H9 (cell line): ENCODE measurements at regions not wholly inside any gene's neighbourhood (a gene's known extent, or its start where the extent isn't known, plus 50 kb on each side); places are given as distances from the start of the nearest gene placed in this dataset.
A peak's percentile ranks its signal among the peaks of the same experiment; 100 is the strongest.

ENCODE experiments used
- DNase-seq: peaks from one replicate; pipeline ENCODE4 v3.0.0-alpha.2; 2017
- H2AFZ ChIP-seq: one replicate; pipeline ENCODE4 v1.6.1; 2013; ENCODE audit warnings: mild to moderate bottlenecking, low read length, control low read depth, moderate library complexity
- H2AK5ac ChIP-seq: 2 replicates; pipeline ENCODE4 v1.6.1; 2013; ENCODE audit warnings: low read length, control low read depth, mixed read lengths; ENCODE audit not compliant: insufficient read length
- H2BK120ac ChIP-seq: one replicate; pipeline ENCODE4 v1.6.1; 2013; ENCODE audit warnings: low read depth, mild to moderate bottlenecking, low read length, control low read depth, inconsistent platforms; ENCODE audit not compliant: poor library complexity, severe bottlenecking
- H2BK12ac ChIP-seq: 2 replicates; pipeline ENCODE4 v1.6.1; 2013; ENCODE audit warnings: low read length, control low read depth, mixed read lengths, low read depth; ENCODE audit not compliant: insufficient read length
- H2BK15ac ChIP-seq: 2 replicates; pipeline ENCODE4 v1.6.1; 2013; ENCODE audit warnings: low read depth, low read length, control low read depth
- H2BK20ac ChIP-seq: one replicate; pipeline ENCODE4 v1.6.1; 2013; ENCODE audit warnings: low read depth, mild to moderate bottlenecking, low read length, control low read depth, inconsistent platforms; ENCODE audit not compliant: poor library complexity, severe bottlenecking
- H2BK5ac ChIP-seq: 2 replicates; pipeline ENCODE4 v1.6.1; 2013; ENCODE audit warnings: low read length, control low read depth, mixed read lengths; ENCODE audit not compliant: insufficient read length
- H3K14ac ChIP-seq: 2 replicates; pipeline ENCODE4 v1.6.1; 2013; ENCODE audit warnings: low read length, control low read depth; ENCODE audit not compliant: insufficient read depth
- H3K18ac ChIP-seq: 2 replicates; pipeline ENCODE4 v1.6.1; 2013; ENCODE audit warnings: low read depth, mild to moderate bottlenecking, mixed read lengths, low read length, control low read depth; ENCODE audit not compliant: insufficient read length
- H3K23ac ChIP-seq: 2 replicates; pipeline ENCODE4 v1.6.1; 2013; ENCODE audit warnings: low read length, control low read depth, mixed read lengths, low read depth; ENCODE audit not compliant: insufficient read length
- H3K23me2 ChIP-seq: 2 replicates; pipeline ENCODE4 v1.6.1; 2013; ENCODE audit warnings: low read depth, mild to moderate bottlenecking, mixed read lengths, low read length, control low read depth; ENCODE audit not compliant: insufficient read length, poor library complexity, severe bottlenecking
- H3K27ac ChIP-seq: 2 replicates; pipeline ENCODE4 v1.5.1; 2013; ENCODE audit warnings: low read length, control low read depth, mixed read lengths, low read depth; ENCODE audit not compliant: insufficient read length
- H3K27me3 ChIP-seq: 2 replicates; pipeline ENCODE4 v1.6.1; 2013; ENCODE audit warnings: low read length, control low read depth, inconsistent platforms; ENCODE audit not compliant: insufficient read depth
- H3K4ac ChIP-seq: 2 replicates; pipeline ENCODE4 v1.6.1; 2013; ENCODE audit warnings: low read depth, mild to moderate bottlenecking, control low read depth, inconsistent platforms, low read length, moderate library complexity
- H3K4me1 ChIP-seq: 2 replicates; pipeline ENCODE4 v1.6.1; 2013; ENCODE audit warnings: low read length, control low read depth, inconsistent platforms; ENCODE audit not compliant: insufficient read depth
- H3K4me2 ChIP-seq: 2 replicates; pipeline ENCODE4 v1.6.1; 2013; ENCODE audit warnings: low read length, control low read depth, mixed read lengths; ENCODE audit not compliant: insufficient read length, insufficient read depth
- H3K56ac ChIP-seq: 2 replicates; pipeline ENCODE4 v1.6.1; 2013; ENCODE audit warnings: low read depth, mild to moderate bottlenecking, mixed read lengths, low read length, control low read depth; ENCODE audit not compliant: insufficient read length
- H3K79me1 ChIP-seq: 2 replicates; pipeline ENCODE4 v1.6.1; 2013; ENCODE audit warnings: low read depth, mild to moderate bottlenecking, moderate library complexity, low read length, control low read depth, inconsistent platforms; ENCODE audit not compliant: insufficient read depth, poor library complexity, severe bottlenecking
- H3K79me2 ChIP-seq: 2 replicates; pipeline ENCODE4 v1.6.1; 2013; ENCODE audit warnings: low read length, control low read depth, inconsistent platforms; ENCODE audit not compliant: insufficient read depth
- H3K9ac ChIP-seq: 2 replicates; pipeline ENCODE4 v1.6.1; 2013; ENCODE audit warnings: low read length, control low read depth, mixed read lengths; ENCODE audit not compliant: insufficient read length; ENCODE audit errors: extremely low read depth
- H3K9me3 ChIP-seq: one replicate; pipeline ENCODE4 v1.6.1; 2013; ENCODE audit warnings: low read depth, low read length, inconsistent platforms; ENCODE audit not compliant: control insufficient read depth
- H3T11ph ChIP-seq: one replicate; pipeline ENCODE4 v1.6.1; 2013; ENCODE audit warnings: mild to moderate bottlenecking, low read length, control low read depth, inconsistent platforms
- H4K20me1 ChIP-seq: one replicate; pipeline ENCODE4 v1.6.1; 2013; ENCODE audit not compliant: control insufficient read depth, insufficient read length, insufficient read depth
- H4K5ac ChIP-seq: 2 replicates; pipeline ENCODE4 v1.6.1; 2013; ENCODE audit warnings: low read depth, mild to moderate bottlenecking, mixed read lengths, low read length, control low read depth; ENCODE audit not compliant: insufficient read length
- H4K8ac ChIP-seq: replicated peaks from 2 replicates; pipeline ENCODE4 v1.6.1; 2013; ENCODE audit warnings: low read length, control low read depth, mixed read lengths, low read depth; ENCODE audit not compliant: insufficient read length
- H4K91ac ChIP-seq: 2 replicates; pipeline ENCODE4 v1.6.1; 2013; ENCODE audit warnings: low read depth, mild to moderate bottlenecking, moderate library complexity, mixed read lengths, low read length, control low read depth; ENCODE audit not compliant: insufficient read length
- H3K27ac Mint-ChIP-seq, 3 experiments: 2 replicates in 2 of 3; 3 replicates in 1 of 3; pipeline ENCODE4 v1.8.0; 2020 to 2021; ENCODE audit warnings: mixed read lengths in 3 of 3, mild to moderate bottlenecking in 1 of 3, moderate library complexity in 1 of 3
- H3K27me3 Mint-ChIP-seq: 2 replicates; pipeline ENCODE4 v1.8.0; 2021; ENCODE audit warnings: low read depth, mild to moderate bottlenecking, moderate library complexity, mixed read lengths
- H3K36me3 Mint-ChIP-seq, 3 experiments: 2 replicates in 2 of 3; 3 replicates in 1 of 3; pipeline ENCODE4 v1.8.0; 2020 to 2021; ENCODE audit warnings: low read depth in 3 of 3, mixed read lengths in 3 of 3; ENCODE audit not compliant: insufficient read depth in 1 of 3
- H3K4me1 Mint-ChIP-seq, 2 experiments: 2 replicates each; pipeline ENCODE4 v1.8.0; 2020; ENCODE audit warnings: mixed read lengths in 2 of 2
- H3K4me3 Mint-ChIP-seq, 2 experiments: 2 replicates in 1 of 2; 3 replicates in 1 of 2; pipeline ENCODE4 v1.8.0; 2020 to 2021; ENCODE audit warnings: mild to moderate bottlenecking in 2 of 2, mixed read lengths in 2 of 2, moderate library complexity in 1 of 2
- H3K9me3 Mint-ChIP-seq, 2 experiments: 2 replicates in 1 of 2; 3 replicates in 1 of 2; pipeline ENCODE4 v1.8.0; 2020; ENCODE audit warnings: mild to moderate bottlenecking in 2 of 2, mixed read lengths in 2 of 2, moderate library complexity in 1 of 2
- CTCF ChIP-seq: fragments of 200-600 bp; sonication (generic); conservative IDR thresholded peaks from 3 replicates; pipeline ENCODE4 v1.8.0; 2021; ENCODE audit warnings: antibody characterized with exemption, mild to moderate bottlenecking
- WGBS: extraction: QIAGEN DNeasy Blood & Tissue Kit; methylation state at CpG from one replicate; pipeline ENCODE4 v1.1.7; 2013; ENCODE audit warnings: missing lambda C conversion rate, low lambda C conversion rate, mixed read lengths; ENCODE audit not compliant: insufficient read length; ENCODE audit errors: extremely low coverage; 5-methylcytosine and 5-hydroxymethylcytosine counted together

DNA sequence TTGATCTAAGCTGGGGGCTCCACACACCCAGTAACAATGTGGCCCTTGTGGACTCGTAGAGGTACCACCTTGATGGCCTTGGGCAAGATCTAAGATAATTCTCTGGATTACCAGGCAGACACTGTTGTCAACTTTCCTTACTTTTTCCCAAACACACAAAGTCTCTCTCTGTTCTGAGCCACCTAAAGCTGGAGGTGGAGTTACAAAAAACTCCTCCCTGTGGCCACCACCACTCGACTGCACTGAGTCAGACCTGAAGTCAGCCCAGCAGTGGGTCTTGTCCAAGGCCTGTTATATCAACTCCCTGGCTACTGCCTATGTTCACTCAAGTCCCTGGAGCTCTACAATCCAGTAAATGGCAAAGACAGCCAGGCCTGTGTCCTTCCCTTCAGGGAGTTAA is 70.1 kb upstream of the TECRL start:
- no peak overlapping the region for H2BK20ac ChIP-seq
- H3K79me2 ChIP-seq, result no peaks in the 10 kb centered on the region
- peaks cover 0 to 3% of the 10 kb centered on the region in 2 experiments; a peak in 1 of 5 replicates for H3K9me3 Mint-ChIP-seq
- no peaks in the 10 kb centered on the region for H3K79me1 ChIP-seq
- no peaks in the 10 kb centered on the region for H4K20me1 ChIP-seq
- H3K36me3 Mint-ChIP-seq, result no peaks in the 10 kb centered on the region; a peak in 1 of 7 replicates
- H2AK5ac ChIP-seq, result no peak overlapping the region
- H3T11ph ChIP-seq, result no peak overlapping the region
- no peak overlapping the region for H3K4ac ChIP-seq
- no peak overlapping the region for H2AFZ ChIP-seq
- no peaks in the 10 kb centered on the region for H3K4me1 Mint-ChIP-seq
- H3K23ac ChIP-seq, result no peak overlapping the region
- no CpG with 5 or more reads among the region's 2 CpGs for WGBS
- H2BK12ac ChIP-seq, result no peak overlapping the region
- no peak overlapping the region for H3K18ac ChIP-seq
- no peak overlapping the region for H3K14ac ChIP-seq
- H2BK120ac ChIP-seq, result no peak overlapping the region
- no peak overlapping the region for H4K8ac ChIP-seq
- H2BK15ac ChIP-seq, result no peak overlapping the region
- no peaks in the 10 kb centered on the region for H3K27me3 ChIP-seq
- no peak overlapping the region for H4K91ac ChIP-seq
- no peak overlapping the region for H2BK5ac ChIP-seq
- H4K5ac ChIP-seq, result no peak overlapping the region
- H3K4me3 Mint-ChIP-seq, result no peak overlapping the region
- no peaks in the 10 kb centered on the region for H3K23me2 ChIP-seq
- H3K9me3 ChIP-seq, result no peaks in the 10 kb centered on the region
- no peaks in the 10 kb centered on the region for H3K27me3 Mint-ChIP-seq
- no peak for TF ChIP-seq CTCF
- no peak overlapping the region for H3K56ac ChIP-seq
- H3K27ac Mint-ChIP-seq, result peak overlapping the region in 1 of 3 experiments; percentile 62; a peak in 1 of 7 replicates
- H3K4me2 ChIP-seq, result no peak overlapping the region
- no peaks in the 10 kb centered on the region for H3K4me1 ChIP-seq
- H3K27ac ChIP-seq, result no peak overlapping the region
- DNase-seq, result no peak
- no peak overlapping the region for H3K9ac ChIP-seq
